ENCODE measurements at regions not wholly inside any gene's neighbourhood (a gene's known extent, or its start where the extent isn't known, plus 50 kb on each side); places are given as distances from the start of the nearest gene placed in this dataset.

GRCh38 chr1:239606850-239607400 is 220.6 kb downstream of the CHRM3 start:
- no peak for DNase-seq

GRCh38 chr1:239608469-239608868 is 222.1 kb downstream of the CHRM3 start:
- no peak for DNase-seq

GRCh38 chr1:239612379-239612778 is 226.0 kb downstream of the CHRM3 start:
- no peak for DNase-seq

GRCh38 chr1:239616673-239617072 is 230.3 kb downstream of the CHRM3 start:
- no peak for DNase-seq

- no peak for DNase-seq
Observed at GRCh38 chr1:239617259-239617658, 230.9 kb downstream of the CHRM3 start.

- DNase-seq, result no peak
Observed at GRCh38 chr1:239617731-239618130, 231.4 kb downstream of the CHRM3 start.

GRCh38 chr1:239619190-239619589 is 232.8 kb downstream of the CHRM3 start:
- DNase-seq, result no peak

- DNase-seq, result no peak
Observed at GRCh38 chr1:239630767-239631166, 244.4 kb downstream of the CHRM3 start.

GRCh38 chr1:239633432-239633831 is 247.1 kb downstream of the CHRM3 start:
- DNase-seq, result no peak

- DNase-seq, result no peak
Observed at GRCh38 chr1:239635276-239635675, 248.9 kb downstream of the CHRM3 start.

GRCh38 chr1:239636347-239636746 is 250.0 kb downstream of the CHRM3 start:
- no peak for DNase-seq

GRCh38 chr1:239644604-239645003 is 258.2 kb downstream of the CHRM3 start:
- no peak for DNase-seq

- DNase-seq, result no peak
Observed at GRCh38 chr1:239647045-239647444, 260.7 kb downstream of the CHRM3 start.

GRCh38 chr1:239647964-239648632 is 261.7 kb downstream of the CHRM3 start:
- DNase-seq, result no peak

GRCh38 chr1:239655023-239655422 is 268.7 kb downstream of the CHRM3 start:
- DNase-seq, result no peak

GRCh38 chr1:239657291-239657690 is 270.9 kb downstream of the CHRM3 start:
- DNase-seq, result no peak

- no peak for DNase-seq
Observed at GRCh38 chr1:239662950-239663349, 276.6 kb downstream of the CHRM3 start.

- no peak for DNase-seq
Observed at GRCh38 chr1:239672256-239672655, 285.9 kb downstream of the CHRM3 start.

GRCh38 chr1:239675735-239676134 is 289.4 kb downstream of the CHRM3 start:
- no peak for DNase-seq

GRCh38 chr1:239676522-239677273 is 290.3 kb downstream of the CHRM3 start:
- no peak for DNase-seq

GRCh38 chr1:239677362-239677761 is 291.0 kb downstream of the CHRM3 start:
- no peak for DNase-seq

- no peak for DNase-seq
Observed at GRCh38 chr1:239678181-239678580, 291.8 kb downstream of the CHRM3 start.

GRCh38 chr1:239682046-239682445 is 295.7 kb downstream of the CHRM3 start:
- no peak for DNase-seq

GRCh38 chr1:239682960-239683359 is 296.6 kb downstream of the CHRM3 start:
- DNase-seq, result no peak

Measured in stimulated activated CD4-positive, alpha-beta T cell treated with anti-CD3 and anti-CD28 coated beads, Interleukin-15, amount 100 ng/mL, for 24 hours (primary cell).